WERI-Rb-1 (cell line): ENCODE measurements at regions not wholly inside any gene's neighbourhood (a gene's known extent, or its start where the extent isn't known, plus 50 kb on each side); places are given as distances from the start of the nearest gene placed in this dataset.

Source experiments
- DNase-seq: peaks from one replicate; pipeline ENCODE4 v3.0.0-alpha.2; 2020
- H3K27ac ChIP-seq: fragments of 250-450 bp; sonication (Bioruptor Pico); 2 replicates; pipeline ENCODE4 v1.5.1; 2020; ENCODE audit warnings: mild to moderate bottlenecking, moderate library complexity
- H3K27me3 ChIP-seq: fragments of 250-450 bp; sonication (Bioruptor Pico); 2 replicates; pipeline ENCODE4 v1.5.1; 2021; ENCODE audit warnings: mild to moderate bottlenecking, low read depth, moderate library complexity; ENCODE audit not compliant: insufficient read depth, severe bottlenecking
- H3K36me3 ChIP-seq: fragments of 250-450 bp; sonication (Bioruptor Pico); 2 replicates; pipeline ENCODE4 v1.5.1; 2020; ENCODE audit warnings: mild to moderate bottlenecking, moderate library complexity
- H3K4me3 ChIP-seq: 2 replicates; pipeline ENCODE4 v1.5.1; 2011; ENCODE audit warnings: low read depth, mild to moderate bottlenecking, control low read depth, low read length
- H3K9me3 ChIP-seq: fragments of 250-450 bp; sonication (Bioruptor Pico); 2 replicates; pipeline ENCODE4 v1.5.1; 2021; ENCODE audit warnings: mild to moderate bottlenecking, moderate library complexity; ENCODE audit not compliant: severe bottlenecking
- TF ChIP-seq, protein P1 (sequence below): IDR thresholded peaks from 2 replicates; pipeline ENCODE4 v1.5.1; 2011; ENCODE audit warnings: low read depth, mild to moderate bottlenecking, control low read depth, inconsistent platforms, low read length

DNA sequence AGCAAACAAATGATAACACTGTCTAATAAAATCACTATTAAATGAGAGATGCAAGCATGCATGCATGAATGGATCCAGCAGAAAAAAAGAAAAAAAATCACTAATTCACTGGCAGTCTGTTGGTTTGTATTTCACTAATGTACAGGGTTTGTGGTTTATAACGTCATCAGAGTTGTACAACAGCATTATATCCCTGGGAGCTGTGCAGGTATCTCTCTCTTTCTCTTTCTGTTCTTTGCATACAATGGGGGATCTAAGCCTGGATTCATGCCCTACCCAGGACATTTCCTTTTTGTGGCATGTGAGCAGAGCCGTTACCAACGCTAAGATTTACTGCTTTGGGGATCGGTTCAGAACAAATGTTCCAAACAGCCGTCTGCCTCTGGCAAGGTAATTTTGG is 229.5 kb downstream of the SOX2 start:
- Histone ChIP-seq H3K36me3 (no peaks in the 10 kb centered on the region), H3K27ac (no peak overlapping the region), H3K27me3 (peaks cover 42% of the 10 kb centered on the region), H3K4me3 (no peak overlapping the region), H3K9me3 (peaks cover 2% of the 10 kb centered on the region)
- TF ChIP-seq, protein P1, sequence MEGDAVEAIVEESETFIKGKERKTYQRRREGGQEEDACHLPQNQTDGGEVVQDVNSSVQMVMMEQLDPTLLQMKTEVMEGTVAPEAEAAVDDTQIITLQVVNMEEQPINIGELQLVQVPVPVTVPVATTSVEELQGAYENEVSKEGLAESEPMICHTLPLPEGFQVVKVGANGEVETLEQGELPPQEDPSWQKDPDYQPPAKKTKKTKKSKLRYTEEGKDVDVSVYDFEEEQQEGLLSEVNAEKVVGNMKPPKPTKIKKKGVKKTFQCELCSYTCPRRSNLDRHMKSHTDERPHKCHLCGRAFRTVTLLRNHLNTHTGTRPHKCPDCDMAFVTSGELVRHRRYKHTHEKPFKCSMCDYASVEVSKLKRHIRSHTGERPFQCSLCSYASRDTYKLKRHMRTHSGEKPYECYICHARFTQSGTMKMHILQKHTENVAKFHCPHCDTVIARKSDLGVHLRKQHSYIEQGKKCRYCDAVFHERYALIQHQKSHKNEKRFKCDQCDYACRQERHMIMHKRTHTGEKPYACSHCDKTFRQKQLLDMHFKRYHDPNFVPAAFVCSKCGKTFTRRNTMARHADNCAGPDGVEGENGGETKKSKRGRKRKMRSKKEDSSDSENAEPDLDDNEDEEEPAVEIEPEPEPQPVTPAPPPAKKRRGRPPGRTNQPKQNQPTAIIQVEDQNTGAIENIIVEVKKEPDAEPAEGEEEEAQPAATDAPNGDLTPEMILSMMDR: no peak
- DNase-seq: no peak

DNA sequence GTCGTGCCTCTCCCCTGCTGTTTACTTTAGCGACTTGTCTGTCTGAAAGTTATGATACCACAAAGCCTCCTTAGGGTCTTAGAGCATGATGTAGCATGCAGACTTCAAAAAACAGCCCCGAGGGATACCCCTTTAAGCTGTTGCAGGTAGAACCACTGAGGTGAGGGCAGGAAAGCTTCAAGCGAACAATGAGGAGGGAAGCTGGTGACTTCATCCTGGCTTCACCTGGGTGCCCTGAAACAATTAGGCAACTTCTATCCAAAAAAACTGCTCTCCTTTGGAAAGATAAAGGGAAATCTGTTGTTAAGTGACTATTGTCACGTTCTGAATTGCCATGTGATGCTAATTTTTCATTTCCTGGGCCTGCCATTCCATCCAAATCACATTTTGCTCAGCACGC is 231.6 kb downstream of the SOX2 start:
- Histone ChIP-seq H3K4me3 (no peak overlapping the region), H3K9me3 (peaks cover 2% of the 10 kb centered on the region), H3K27me3 (peaks cover 45% of the 10 kb centered on the region), H3K36me3 (no peaks in the 10 kb centered on the region), H3K27ac (no peak overlapping the region)
- TF ChIP-seq, protein P1: no peak
- no peak for DNase-seq

DNA sequence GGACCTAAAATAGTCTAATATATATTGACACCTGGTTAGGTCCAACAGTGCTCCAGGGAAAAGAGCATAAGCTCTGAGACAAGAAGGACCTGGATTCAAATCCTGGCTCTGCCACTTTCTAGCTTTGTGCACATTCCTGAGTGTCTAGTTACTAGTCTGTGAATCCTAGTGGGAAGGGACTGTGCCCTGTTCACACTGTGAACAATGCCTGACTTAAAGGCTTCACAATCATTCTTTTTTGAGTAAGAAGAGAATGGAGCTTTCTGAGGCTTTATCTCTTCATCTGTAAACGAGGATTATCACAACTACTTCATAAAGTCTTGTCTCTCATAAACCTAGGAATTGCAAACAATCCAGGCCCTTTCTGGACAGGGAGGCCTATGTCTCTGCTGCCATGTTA is 235.9 kb downstream of the SOX2 start:
- H3K27ac ChIP-seq: no peak overlapping the region
- H3K36me3 ChIP-seq: no peaks in the 10 kb centered on the region
- peaks cover 41% of the 10 kb centered on the region for H3K27me3 ChIP-seq
- no peak for DNase-seq
- H3K9me3 ChIP-seq: peaks cover 2% of the 10 kb centered on the region
- H3K4me3 ChIP-seq: no peak overlapping the region
- TF ChIP-seq, protein P1: no peak

DNA sequence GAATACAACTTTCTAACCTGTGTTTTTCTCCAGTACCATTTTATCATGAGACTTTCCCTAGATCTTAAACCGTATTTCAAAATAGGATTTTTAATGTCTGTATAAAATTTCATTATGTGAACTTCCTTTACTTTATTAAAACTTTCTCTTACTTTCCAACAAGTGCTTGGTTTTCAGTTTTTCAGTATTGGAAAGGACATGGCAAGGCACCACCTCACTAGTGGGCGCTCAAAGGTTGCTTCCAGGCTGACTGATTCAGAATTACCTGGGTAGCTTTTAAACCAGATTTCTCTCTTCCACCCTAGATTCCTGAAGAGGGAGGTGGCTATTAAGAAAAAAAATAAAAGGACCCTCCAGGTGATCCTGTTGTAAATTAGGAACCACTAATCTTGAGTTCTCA is 236.6 kb downstream of the SOX2 start:
- Histone ChIP-seq H3K9me3 (peaks cover 2% of the 10 kb centered on the region), H3K27ac (no peak overlapping the region), H3K27me3 (peaks cover 46% of the 10 kb centered on the region), H3K36me3 (no peaks in the 10 kb centered on the region), H3K4me3 (no peak overlapping the region)
- TF ChIP-seq, protein P1: peak; percentile 29; the same call in 1 of the 2 replicates
- DNase-seq: no peak

DNA sequence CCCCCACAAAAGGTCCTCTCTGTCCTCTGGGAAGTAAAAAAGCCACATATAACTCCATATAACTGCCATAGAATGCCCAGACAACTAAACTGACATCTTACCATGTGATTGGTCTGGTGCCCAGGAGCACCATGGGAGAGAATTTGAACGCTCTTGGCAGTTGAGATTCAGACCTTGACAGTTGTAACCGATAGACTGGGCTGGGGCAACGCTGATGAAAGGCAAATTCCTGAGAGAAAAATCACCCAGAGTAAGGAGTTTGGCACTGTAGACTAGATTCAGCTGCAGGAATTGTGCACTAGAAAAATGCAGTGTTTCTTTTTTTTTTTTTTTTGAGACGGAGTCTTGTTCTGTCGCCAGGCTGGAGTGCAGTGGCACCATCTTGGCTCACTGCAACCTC is 240.5 kb downstream of the SOX2 start:
- H3K27me3 ChIP-seq: peaks cover 61% of the 10 kb centered on the region
- no peak for DNase-seq
- no peak overlapping the region for H3K4me3 ChIP-seq
- no peak overlapping the region for H3K27ac ChIP-seq
- TF ChIP-seq, protein P1: no peak
- no peaks in the 10 kb centered on the region for H3K9me3 ChIP-seq
- H3K36me3 ChIP-seq: no peaks in the 10 kb centered on the region

DNA sequence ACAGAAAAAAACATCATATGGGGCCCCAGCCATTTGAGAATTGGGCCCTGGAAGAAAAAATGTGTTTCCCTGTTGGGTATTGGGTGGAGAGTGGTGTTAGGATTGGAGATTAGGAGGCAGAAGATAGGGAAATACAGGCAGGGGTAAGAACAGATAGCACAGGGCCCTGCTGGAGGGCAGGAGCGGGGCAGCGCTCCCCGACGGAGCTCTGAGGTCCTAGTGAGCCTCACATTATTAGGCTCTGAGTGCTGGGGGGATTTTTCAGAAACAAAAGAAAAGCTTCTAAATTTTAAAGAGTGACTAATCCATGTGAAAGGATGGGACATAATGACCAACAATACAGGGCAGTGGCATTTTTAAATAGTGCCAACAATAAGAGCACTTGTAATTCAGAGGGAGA is 241.2 kb downstream of the SOX2 start:
- no peaks in the 10 kb centered on the region for H3K9me3 ChIP-seq
- H3K27ac ChIP-seq: no peak overlapping the region
- TF ChIP-seq, protein P1: no peak
- no peak overlapping the region for H3K4me3 ChIP-seq
- peaks cover 64% of the 10 kb centered on the region for H3K27me3 ChIP-seq
- DNase-seq: no peak
- H3K36me3 ChIP-seq: no peaks in the 10 kb centered on the region
